PC-9 (cell line): ENCODE measurements at regions not wholly inside any gene's neighbourhood (a gene's known extent, or its start where the extent isn't known, plus 50 kb on each side); places are given as distances from the start of the nearest gene placed in this dataset.

ENCODE experiments used
- BruUV-seq: library from RNA; stranded (reverse); fragments of 400-500 nt; replicated peaks from 2 replicates; lab custom pipeline; 2021; lab: Mats Ljungman, UMichigan
- CTCF ChIA-PET: fragments of 300-600 bp; sonication (Branson Sonifier 250); formaldehyde crosslinking; loops from one replicate; lab custom pipeline; 2022; ENCODE audit warnings: antibody characterized with exemption; lab: Charles Lee
- POLR2A ChIA-PET: fragments of 300-600 bp; sonication (Branson Sonifier 250); formaldehyde crosslinking; loops from one replicate; lab custom pipeline; 2022; ENCODE audit warnings: antibody characterized with exemption; ENCODE audit not compliant: unreplicated experiment; lab: Charles Lee
- DNase-seq, 2 experiments: peaks; one replicate each; pipeline versions ENCODE4 v3.0.0 to v3.0.0-alpha.2; 2015 to 2022; ENCODE audit warnings: mixed read lengths in 1 of 2
- H2AFZ ChIP-seq: fragments of 200-600 bp; sonication (generic); 2 replicates; pipeline ENCODE4 v1.8.1; 2017; ENCODE audit warnings: antibody characterized with exemption
- H3F3A ChIP-seq: fragments of 200-600 bp; sonication (generic); 2 replicates; pipeline ENCODE4 v1.8.1; 2017; ENCODE audit warnings: antibody characterized with exemption, mild to moderate bottlenecking, low read depth; ENCODE audit not compliant: insufficient read depth
- H3K27ac ChIP-seq: fragments of 200-600 bp; sonication (generic); 2 replicates; pipeline ENCODE4 v1.6.1; 2016; ENCODE audit warnings: mixed run types
- H3K27me3 ChIP-seq: fragments of 200-600 bp; sonication (generic); 2 replicates; pipeline ENCODE4 v1.6.1; 2016; ENCODE audit warnings: low read depth, mixed run types; ENCODE audit not compliant: insufficient read depth
- H3K36me3 ChIP-seq: fragments of 200-600 bp; sonication (generic); 2 replicates; pipeline ENCODE4 v1.6.1; 2016; ENCODE audit warnings: low read depth, mixed run types
- H3K4me1 ChIP-seq: fragments of 200-600 bp; sonication (generic); replicated peaks from 2 replicates; pipeline ENCODE4 v1.6.1; 2016; ENCODE audit warnings: mixed run types; ENCODE audit not compliant: insufficient read depth
- H3K4me2 ChIP-seq: fragments of 200-600 bp; sonication (generic); 2 replicates; pipeline ENCODE4 v1.6.1; 2017; ENCODE audit warnings: mixed run types
- H3K4me3 ChIP-seq: fragments of 200-600 bp; sonication (generic); 2 replicates; pipeline ENCODE4 v1.6.1; 2016; ENCODE audit warnings: mixed run types
- H3K79me2 ChIP-seq: fragments of 200-600 bp; sonication (generic); 2 replicates; pipeline ENCODE4 v1.6.1; 2017; ENCODE audit warnings: low read depth, mixed run types
- H3K9me2 ChIP-seq: fragments of 200-600 bp; sonication (generic); 2 replicates; pipeline ENCODE4 v1.8.1; 2017; ENCODE audit warnings: mild to moderate bottlenecking; ENCODE audit not compliant: insufficient read depth
- H3K9me3 ChIP-seq: fragments of 200-600 bp; sonication (generic); 2 replicates; pipeline ENCODE4 v1.8.1; 2016; ENCODE audit warnings: low read depth; ENCODE audit not compliant: insufficient read depth
- H4K20me1 ChIP-seq: fragments of 200-600 bp; sonication (generic); 2 replicates; pipeline ENCODE4 v1.8.1; 2017; ENCODE audit not compliant: insufficient read depth
- CTCF ChIP-seq: fragments of 200-600 bp; sonication (generic); conservative IDR thresholded peaks from 2 replicates; pipeline ENCODE4 v1.6.1; 2017; ENCODE audit warnings: mixed run types, antibody characterized with exemption, mild to moderate bottlenecking, moderate library complexity
- EZH2 ChIP-seq: fragments of 200-600 bp; sonication (generic); IDR thresholded peaks from 2 replicates; pipeline ENCODE4 v1.8.0; 2017; ENCODE audit warnings: antibody characterized with exemption, low read depth
- intact Hi-C: fragments of 100-400 bp; cut with micrococcal nuclease; formaldehyde crosslinking; loops from one replicate; pipeline ENCODE4 v1.10.0; 2022; ENCODE audit not compliant: unreplicated experiment

GRCh38 chr1:76006234-76006633, 68.3 kb upstream of the ST6GALNAC3 start:
- Histone ChIP-seq H2AFZ (no peak overlapping the region), H3K4me1 (peaks cover 5% of the 10 kb centered on the region), H3K9me2 (0 out of 2 replicates have a peak, but pooled peaks cover 9% of the 10 kb centered on the region), H3K4me3 (no peak overlapping the region), H3K27ac (no peak overlapping the region), H3K36me3 (no peaks in the 10 kb centered on the region), H4K20me1 (no peaks in the 10 kb centered on the region), H3K9me3 (no peaks in the 10 kb centered on the region), H3F3A (no peaks in the 10 kb centered on the region), H3K79me2 (no peaks in the 10 kb centered on the region), H3K27me3 (no peaks in the 10 kb centered on the region), H3K4me2 (no peak overlapping the region)
- DNase-seq = no peak
- CTCF ChIA-PET = no interaction called here
- no TSS peak for BruUV-seq
- TF ChIP-seq CTCF (no peak), EZH2 (no peak)
- intact Hi-C loops = no loop called here
- POLR2A ChIA-PET = no interaction called here

GRCh38 chr1:76010802-76011201, 63.7 kb upstream of the ST6GALNAC3 start:
- H3K79me2 ChIP-seq = no peaks in the 10 kb centered on the region
- no peaks in the 10 kb centered on the region for H3K9me3 ChIP-seq
- H3K27me3 ChIP-seq = no peaks in the 10 kb centered on the region
- H2AFZ ChIP-seq = no peak overlapping the region
- DNase-seq = no peak
- CTCF ChIA-PET = no interaction called here
- H3K4me1 ChIP-seq = peaks cover 5% of the 10 kb centered on the region
- no peak overlapping the region for H3K4me3 ChIP-seq
- POLR2A ChIA-PET = no interaction called here
- no peaks in the 10 kb centered on the region for H4K20me1 ChIP-seq
- no TSS peak for BruUV-seq
- no peak overlapping the region for H3K27ac ChIP-seq
- 0 out of 2 replicates have a peak, but pooled peaks cover 5% of the 10 kb centered on the region for H3K9me2 ChIP-seq
- H3F3A ChIP-seq = no peaks in the 10 kb centered on the region
- H3K36me3 ChIP-seq = no peaks in the 10 kb centered on the region
- intact Hi-C loops = no loop called here
- TF ChIP-seq EZH2 (no peak), CTCF (no peak)
- H3K4me2 ChIP-seq = no peak overlapping the region

- no TSS peak for BruUV-seq
Measured at GRCh38 chr1:76012341-76013205, 62.0 kb upstream of the ST6GALNAC3 start.

More at GRCh38 chr1:76012341-76013205, 62.0 kb upstream of the ST6GALNAC3 start:
- Histone ChIP-seq H4K20me1 (no peaks in the 10 kb centered on the region), H3K9me2 (0 out of 2 replicates have a peak, but pooled peaks cover 5% of the 10 kb centered on the region), H2AFZ (no peak overlapping the region), H3K79me2 (no peaks in the 10 kb centered on the region), H3K36me3 (no peaks in the 10 kb centered on the region), H3K4me1 (peaks cover 5% of the 10 kb centered on the region), H3K27ac (no peak overlapping the region), H3F3A (no peaks in the 10 kb centered on the region), H3K27me3 (no peaks in the 10 kb centered on the region), H3K9me3 (no peaks in the 10 kb centered on the region), H3K4me2 (no peak overlapping the region), H3K4me3 (no peak overlapping the region)
- TF ChIP-seq EZH2 (no peak), CTCF (no peak)
- intact Hi-C loops = no loop called here
- no peak for DNase-seq
- ChIA-PET POLR2A (no interaction called here), CTCF (no interaction called here)
